Ishikawa (cell line): ENCODE measurements at regions not wholly inside any gene's neighbourhood (a gene's known extent, or its start where the extent isn't known, plus 50 kb on each side); places are given as distances from the start of the nearest gene placed in this dataset.

Experiments used
- CEBPB ChIP-seq: IDR thresholded peaks from 2 replicates; pipeline ENCODE4 v1.6.1; 2012
- CREB1 ChIP-seq: IDR thresholded peaks from 2 replicates; pipeline ENCODE4 v1.6.1; 2012; ENCODE audit warnings: low read depth
- EGR1 ChIP-seq: IDR thresholded peaks from 2 replicates; pipeline ENCODE4 v1.6.1; 2012
- EP300 ChIP-seq: IDR thresholded peaks from 2 replicates; pipeline ENCODE4 v1.6.1; 2012; ENCODE audit warnings: borderline replicate concordance
- FOXM1 ChIP-seq: IDR thresholded peaks from 2 replicates; pipeline ENCODE4 v1.6.1; 2012; ENCODE audit warnings: low read depth, borderline replicate concordance
- MAX ChIP-seq: IDR thresholded peaks from 2 replicates; pipeline ENCODE4 v1.6.1; 2012
- NFIC ChIP-seq: IDR thresholded peaks from 2 replicates; pipeline ENCODE4 v1.6.1; 2012
- RAD21 ChIP-seq: IDR thresholded peaks from 2 replicates; pipeline ENCODE4 v1.6.1; 2012; ENCODE audit warnings: low read depth
- TAF1 ChIP-seq: IDR thresholded peaks from 2 replicates; pipeline ENCODE4 v1.6.1; 2012; ENCODE audit warnings: low read depth, mild to moderate bottlenecking
- TCF12 ChIP-seq: IDR thresholded peaks from 2 replicates; pipeline ENCODE4 v1.6.1; 2012; ENCODE audit warnings: low read depth
- TEAD4 ChIP-seq: IDR thresholded peaks from 2 replicates; pipeline ENCODE4 v1.6.1; 2012
- USF1 ChIP-seq: IDR thresholded peaks from 2 replicates; pipeline ENCODE4 v1.6.1; 2012
- YY1 ChIP-seq: IDR thresholded peaks from 2 replicates; pipeline ENCODE4 v1.6.1; 2012; ENCODE audit warnings: low read depth
- ZBTB7A ChIP-seq: IDR thresholded peaks from 2 replicates; pipeline ENCODE4 v1.6.1; 2012; ENCODE audit warnings: low read depth
- TF ChIP-seq, protein P1 (sequence below): IDR thresholded peaks from 2 replicates; pipeline ENCODE4 v1.6.1; 2012; ENCODE audit warnings: low read depth, mild to moderate bottlenecking

DNA sequence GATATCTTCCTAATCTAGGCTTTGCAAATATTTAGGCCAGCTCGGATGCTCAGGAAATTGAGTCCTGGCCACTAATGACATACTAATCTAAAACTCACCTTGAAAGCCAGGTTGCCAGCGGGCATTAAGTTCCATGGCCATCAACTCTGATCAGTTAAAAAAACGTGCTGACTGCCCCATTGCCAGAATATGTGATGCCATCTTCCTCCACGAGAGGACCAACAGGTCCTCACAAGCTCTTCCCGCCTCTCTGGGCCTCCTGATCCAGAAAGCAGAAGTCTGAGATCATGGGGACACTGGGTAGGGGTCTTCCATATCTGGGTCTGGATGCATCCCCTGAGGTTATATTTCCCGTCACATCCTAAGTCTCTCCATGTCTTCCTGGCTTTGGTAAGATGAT is 311.3 kb downstream of the TCERG1L start:
- TF ChIP-seq TEAD4 (no peak), NFIC (no peak), ZBTB7A (no peak), MAX (no peak), FOXM1 (no peak), USF1 (no peak), RAD21 (no peak), YY1 (no peak), EGR1 (no peak), TCF12 (no peak), CREB1 (no peak), CEBPB (no peak), EP300 (no peak), TAF1 (no peak)
- TF ChIP-seq, protein P1, sequence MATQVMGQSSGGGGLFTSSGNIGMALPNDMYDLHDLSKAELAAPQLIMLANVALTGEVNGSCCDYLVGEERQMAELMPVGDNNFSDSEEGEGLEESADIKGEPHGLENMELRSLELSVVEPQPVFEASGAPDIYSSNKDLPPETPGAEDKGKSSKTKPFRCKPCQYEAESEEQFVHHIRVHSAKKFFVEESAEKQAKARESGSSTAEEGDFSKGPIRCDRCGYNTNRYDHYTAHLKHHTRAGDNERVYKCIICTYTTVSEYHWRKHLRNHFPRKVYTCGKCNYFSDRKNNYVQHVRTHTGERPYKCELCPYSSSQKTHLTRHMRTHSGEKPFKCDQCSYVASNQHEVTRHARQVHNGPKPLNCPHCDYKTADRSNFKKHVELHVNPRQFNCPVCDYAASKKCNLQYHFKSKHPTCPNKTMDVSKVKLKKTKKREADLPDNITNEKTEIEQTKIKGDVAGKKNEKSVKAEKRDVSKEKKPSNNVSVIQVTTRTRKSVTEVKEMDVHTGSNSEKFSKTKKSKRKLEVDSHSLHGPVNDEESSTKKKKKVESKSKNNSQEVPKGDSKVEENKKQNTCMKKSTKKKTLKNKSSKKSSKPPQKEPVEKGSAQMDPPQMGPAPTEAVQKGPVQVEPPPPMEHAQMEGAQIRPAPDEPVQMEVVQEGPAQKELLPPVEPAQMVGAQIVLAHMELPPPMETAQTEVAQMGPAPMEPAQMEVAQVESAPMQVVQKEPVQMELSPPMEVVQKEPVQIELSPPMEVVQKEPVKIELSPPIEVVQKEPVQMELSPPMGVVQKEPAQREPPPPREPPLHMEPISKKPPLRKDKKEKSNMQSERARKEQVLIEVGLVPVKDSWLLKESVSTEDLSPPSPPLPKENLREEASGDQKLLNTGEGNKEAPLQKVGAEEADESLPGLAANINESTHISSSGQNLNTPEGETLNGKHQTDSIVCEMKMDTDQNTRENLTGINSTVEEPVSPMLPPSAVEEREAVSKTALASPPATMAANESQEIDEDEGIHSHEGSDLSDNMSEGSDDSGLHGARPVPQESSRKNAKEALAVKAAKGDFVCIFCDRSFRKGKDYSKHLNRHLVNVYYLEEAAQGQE: no peak

- TF ChIP-seq YY1: no peak
- TF ChIP-seq ZBTB7A: no peak
- TF ChIP-seq CEBPB: no peak
- no peak for TF ChIP-seq USF1
- TF ChIP-seq, protein P1: no peak
- no peak for TF ChIP-seq EP300
- no peak for TF ChIP-seq MAX
- no peak for TF ChIP-seq TCF12
- no peak for TF ChIP-seq RAD21
Observed at GRCh38 chr10:131000743-131001142, 310.8 kb downstream of the TCERG1L start.

- TF ChIP-seq TCF12 (no peak), CREB1 (no peak), ZBTB7A (no peak), MAX (no peak), EGR1 (no peak), TAF1 (no peak), FOXM1 (no peak), RAD21 (no peak), YY1 (no peak), USF1 (no peak), CEBPB (no peak), TEAD4 (no peak), EP300 (no peak), NFIC (no peak)
- TF ChIP-seq, protein P1: no peak
Observed at GRCh38 chr10:131001438-131001837, 310.1 kb downstream of the TCERG1L start.

DNA sequence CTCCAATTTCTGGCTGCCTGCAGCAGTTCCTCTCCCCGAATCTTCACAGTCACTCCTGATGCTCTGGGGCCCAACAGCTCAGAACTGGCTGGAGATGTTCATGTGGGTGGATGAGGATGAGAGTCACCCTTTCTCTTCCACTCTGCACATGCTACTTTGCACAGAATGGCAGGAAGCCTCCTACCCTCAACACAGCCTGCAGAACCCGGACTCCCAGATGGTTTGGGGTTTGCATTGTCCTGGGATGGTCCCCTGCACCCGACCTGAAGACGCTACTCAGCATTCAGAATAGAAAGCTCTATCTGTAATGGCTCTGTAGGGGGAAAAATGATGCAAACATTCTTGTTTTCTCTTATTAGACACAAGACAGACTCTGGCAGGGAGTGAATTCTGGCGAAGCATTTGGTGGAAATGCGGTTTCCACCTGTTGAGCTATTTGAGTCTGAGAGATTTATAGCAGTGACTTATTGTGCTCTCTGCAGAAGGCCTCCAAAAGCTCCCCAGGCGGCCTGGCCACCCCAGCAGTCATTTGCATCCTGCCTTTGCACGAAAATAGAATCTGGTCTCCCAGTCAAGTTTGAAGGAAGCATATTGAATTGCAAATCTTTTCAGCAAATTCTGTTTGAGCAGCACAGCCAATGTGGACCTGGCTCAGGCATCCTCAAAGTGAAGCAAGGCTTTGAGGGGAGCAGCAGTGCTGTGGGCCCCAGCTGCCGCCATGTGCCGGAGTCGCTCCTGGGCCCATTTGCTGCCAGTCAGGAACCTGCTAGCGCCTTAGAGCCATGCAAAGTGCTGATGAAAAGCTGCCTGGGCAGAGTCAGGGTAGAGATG is 309.3 kb downstream of the TCERG1L start:
- no peak for TF ChIP-seq EP300
- no peak for TF ChIP-seq FOXM1
- TF ChIP-seq USF1: no peak
- TF ChIP-seq TEAD4: no peak
- TF ChIP-seq EGR1: no peak
- TF ChIP-seq MAX: no peak
